Epithelial cell of prostate (primary cell): ENCODE measurements at regions not wholly inside any gene's neighbourhood (a gene's known extent, or its start where the extent isn't known, plus 50 kb on each side); places are given as distances from the start of the nearest gene placed in this dataset.
"Not testable (repeated sequence)": the region's sequence is repeated elsewhere in the genome, so short reads cannot be mapped to it uniquely, and the experiment has no call there.

Experiments used
- DNase-seq: peaks from one replicate; pipeline ENCODE4 v3.0.0-alpha.2; 2011; ENCODE audit warnings: low read depth, low spot score
- H3K27ac ChIP-seq: fragments of 450-650 bp; 2 replicates; pipeline ENCODE4 v1.5.1; 2017; ENCODE audit warnings: mild to moderate bottlenecking

- no peak overlapping the region for H3K27ac ChIP-seq
- DNase-seq, result no peak
These were observed 154.3 kb upstream of the CCDC54 start for GRCh38 chr3:107222907-107223306.

GRCh38 chr3:107224026-107224596 lies 153.1 kb upstream of the CCDC54 start:
- no peak for DNase-seq
- H3K27ac ChIP-seq, result no peak overlapping the region

GRCh38 chr3:107227091-107227490 lies 150.1 kb upstream of the CCDC54 start:
- no peak overlapping the region for H3K27ac ChIP-seq
- no peak for DNase-seq

GRCh38 chr3:107233877-107234276 lies 143.4 kb upstream of the CCDC54 start:
- not testable (repeated sequence) for DNase-seq, H3K27ac ChIP-seq

- no peak for DNase-seq
- no peak overlapping the region for H3K27ac ChIP-seq
These were observed 141.9 kb upstream of the CCDC54 start for GRCh38 chr3:107235193-107235927.

- peak; percentile 53 for DNase-seq
These were observed 141.3 kb upstream of the CCDC54 start for GRCh38 chr3:107235928-107236315.

GRCh38 chr3:107236655-107237337 lies 140.4 kb upstream of the CCDC54 start:
- no peak for DNase-seq
- peak overlapping the region; percentile 31 for H3K27ac ChIP-seq

More at GRCh38 chr3:107235928-107236315, 141.3 kb upstream of the CCDC54 start:
- peak overlapping the region; percentile 31 for H3K27ac ChIP-seq

GRCh38 chr3:107238787-107239186 lies 138.5 kb upstream of the CCDC54 start:
- no peak for DNase-seq
- H3K27ac ChIP-seq, result no peak overlapping the region

- H3K27ac ChIP-seq, result no peak overlapping the region
- DNase-seq, result no peak
These were observed 137.5 kb upstream of the CCDC54 start for GRCh38 chr3:107239703-107240102.

- H3K27ac ChIP-seq, result no peak overlapping the region
- DNase-seq, result no peak
These were observed 136.8 kb upstream of the CCDC54 start for GRCh38 chr3:107240183-107241091.

- no peak overlapping the region for H3K27ac ChIP-seq
- DNase-seq, result no peak
These were observed 136.0 kb upstream of the CCDC54 start for GRCh38 chr3:107241217-107241616.

GRCh38 chr3:107242579-107242978 lies 134.7 kb upstream of the CCDC54 start:
- DNase-seq, result no peak
- no peak overlapping the region for H3K27ac ChIP-seq

- no peak for DNase-seq
- no peak overlapping the region for H3K27ac ChIP-seq
These were observed 130.1 kb upstream of the CCDC54 start for GRCh38 chr3:107247116-107247515.

GRCh38 chr3:107249132-107249531 lies 128.1 kb upstream of the CCDC54 start:
- H3K27ac ChIP-seq, result no peak overlapping the region
- DNase-seq, result no peak

GRCh38 chr3:107250221-107250620 lies 127.0 kb upstream of the CCDC54 start:
- no peak overlapping the region for H3K27ac ChIP-seq
- DNase-seq, result no peak

GRCh38 chr3:107251819-107252218 lies 125.4 kb upstream of the CCDC54 start:
- no peak overlapping the region for H3K27ac ChIP-seq
- DNase-seq, result no peak

- H3K27ac ChIP-seq, result no peak overlapping the region
- no peak for DNase-seq
These were observed 120.3 kb upstream of the CCDC54 start for GRCh38 chr3:107256963-107257362.

- no peak overlapping the region for H3K27ac ChIP-seq
- no peak for DNase-seq
These were observed 118.9 kb upstream of the CCDC54 start for GRCh38 chr3:107258300-107258699.

GRCh38 chr3:107260207-107260606 lies 117.0 kb upstream of the CCDC54 start:
- H3K27ac ChIP-seq, result no peak overlapping the region
- DNase-seq, result no peak

GRCh38 chr3:107263269-107264021 lies 113.8 kb upstream of the CCDC54 start:
- H3K27ac ChIP-seq, result no peak overlapping the region
- DNase-seq, result no peak
